PC-9 (cell line): ENCODE measurements at regions not wholly inside any gene's neighbourhood (a gene's known extent, or its start where the extent isn't known, plus 50 kb on each side); places are given as distances from the start of the nearest gene placed in this dataset.

ENCODE experiments used
- EZH2 ChIP-seq: fragments of 200-600 bp; sonication (generic); IDR thresholded peaks from 2 replicates; pipeline ENCODE4 v1.8.0; 2017; ENCODE audit warnings: antibody characterized with exemption, low read depth
- TF ChIP-seq, protein P1 (sequence below): fragments of 200-600 bp; sonication (generic); conservative IDR thresholded peaks from 2 replicates; pipeline ENCODE4 v1.6.1; 2017; ENCODE audit warnings: mixed run types, antibody characterized with exemption, mild to moderate bottlenecking, moderate library complexity

DNA sequence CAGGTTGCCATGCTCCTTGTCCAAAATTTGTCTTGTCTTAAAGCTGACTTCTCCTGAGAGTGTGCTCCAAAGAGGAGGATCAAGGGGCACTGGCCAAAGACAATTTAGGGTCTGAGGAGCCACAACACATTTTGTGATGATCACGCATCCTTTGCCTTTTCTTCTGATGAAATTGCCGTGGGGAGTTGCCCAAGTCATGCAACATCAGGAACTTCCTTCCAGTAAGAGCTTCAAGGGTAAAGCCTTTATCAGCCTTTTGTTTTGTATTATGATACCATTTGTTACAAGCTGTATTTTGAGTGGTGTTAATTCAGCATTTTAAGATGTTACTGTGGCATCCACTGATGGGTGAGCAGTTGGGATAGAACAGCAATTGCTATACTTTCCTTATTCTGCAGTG lies 131.2 kb upstream of the MKI67 start:
- TF ChIP-seq, protein P1, sequence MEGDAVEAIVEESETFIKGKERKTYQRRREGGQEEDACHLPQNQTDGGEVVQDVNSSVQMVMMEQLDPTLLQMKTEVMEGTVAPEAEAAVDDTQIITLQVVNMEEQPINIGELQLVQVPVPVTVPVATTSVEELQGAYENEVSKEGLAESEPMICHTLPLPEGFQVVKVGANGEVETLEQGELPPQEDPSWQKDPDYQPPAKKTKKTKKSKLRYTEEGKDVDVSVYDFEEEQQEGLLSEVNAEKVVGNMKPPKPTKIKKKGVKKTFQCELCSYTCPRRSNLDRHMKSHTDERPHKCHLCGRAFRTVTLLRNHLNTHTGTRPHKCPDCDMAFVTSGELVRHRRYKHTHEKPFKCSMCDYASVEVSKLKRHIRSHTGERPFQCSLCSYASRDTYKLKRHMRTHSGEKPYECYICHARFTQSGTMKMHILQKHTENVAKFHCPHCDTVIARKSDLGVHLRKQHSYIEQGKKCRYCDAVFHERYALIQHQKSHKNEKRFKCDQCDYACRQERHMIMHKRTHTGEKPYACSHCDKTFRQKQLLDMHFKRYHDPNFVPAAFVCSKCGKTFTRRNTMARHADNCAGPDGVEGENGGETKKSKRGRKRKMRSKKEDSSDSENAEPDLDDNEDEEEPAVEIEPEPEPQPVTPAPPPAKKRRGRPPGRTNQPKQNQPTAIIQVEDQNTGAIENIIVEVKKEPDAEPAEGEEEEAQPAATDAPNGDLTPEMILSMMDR, result no peak
- TF ChIP-seq EZH2, result no peak
